RPMI8226 (cell line): ENCODE measurements at regions not wholly inside any gene's neighbourhood (a gene's known extent, or its start where the extent isn't known, plus 50 kb on each side); places are given as distances from the start of the nearest gene placed in this dataset.
"Not testable (repeated sequence)": the region's sequence is repeated elsewhere in the genome, so short reads cannot be mapped to it uniquely, and the experiment has no call there.

Source experiments
- DNase-seq: peaks from one replicate; pipeline ENCODE4 v3.0.0-alpha.2; 2015

- DNase-seq = no peak
Observed at GRCh38 chr9:88819476-88819875, 171.8 kb upstream of the S1PR3 start.

- no peak for DNase-seq
Observed at GRCh38 chr9:88820055-88820454, 171.2 kb upstream of the S1PR3 start.

- no peak for DNase-seq
Observed at GRCh38 chr9:88821033-88821745, 170.1 kb upstream of the S1PR3 start.

GRCh38 chr9:88821746-88822106 is 169.5 kb upstream of the S1PR3 start:
- DNase-seq = no peak

GRCh38 chr9:88824711-88825110 is 166.6 kb upstream of the S1PR3 start:
- no peak for DNase-seq

- DNase-seq = no peak
Observed at GRCh38 chr9:88826181-88826580, 165.1 kb upstream of the S1PR3 start.

GRCh38 chr9:88826771-88827181 is 164.5 kb upstream of the S1PR3 start:
- no peak for DNase-seq

- no peak for DNase-seq
Observed at GRCh38 chr9:88828018-88828417, 163.2 kb upstream of the S1PR3 start.

GRCh38 chr9:88828492-88828974 is 162.7 kb upstream of the S1PR3 start:
- DNase-seq = no peak

GRCh38 chr9:88829276-88829675 is 162.0 kb upstream of the S1PR3 start:
- DNase-seq = no peak

- DNase-seq = no peak
Observed at GRCh38 chr9:88831713-88832407, 159.4 kb upstream of the S1PR3 start.

- DNase-seq = no peak
Observed at GRCh38 chr9:88833946-88834345, 157.3 kb upstream of the S1PR3 start.

- DNase-seq = no peak
Observed at GRCh38 chr9:88835038-88835466, 156.2 kb upstream of the S1PR3 start.

GRCh38 chr9:88835772-88836171 is 155.5 kb upstream of the S1PR3 start:
- no peak for DNase-seq

- DNase-seq = no peak
Observed at GRCh38 chr9:88837731-88838130, 153.5 kb upstream of the S1PR3 start.

GRCh38 chr9:88849878-88850277 is 141.4 kb upstream of the S1PR3 start:
- not testable (repeated sequence) for DNase-seq

GRCh38 chr9:88852794-88853193 is 138.5 kb upstream of the S1PR3 start:
- no peak for DNase-seq

GRCh38 chr9:88870627-88871026 is 120.6 kb upstream of the S1PR3 start:
- no peak for DNase-seq

- DNase-seq = no peak
Observed at GRCh38 chr9:88871669-88872068, 119.6 kb upstream of the S1PR3 start.

GRCh38 chr9:88872192-88872946 is 118.9 kb upstream of the S1PR3 start:
- DNase-seq = no peak

GRCh38 chr9:88873635-88874034 is 117.6 kb upstream of the S1PR3 start:
- DNase-seq = no peak

- DNase-seq = no peak
Observed at GRCh38 chr9:88874391-88874790, 116.9 kb upstream of the S1PR3 start.

- DNase-seq = no peak
Observed at GRCh38 chr9:88875400-88876120, 115.7 kb upstream of the S1PR3 start.
